Testis (tissue), 2 donors: ENCODE measurements at regions not wholly inside any gene's neighbourhood (a gene's known extent, or its start where the extent isn't known, plus 50 kb on each side); places are given as distances from the start of the nearest gene placed in this dataset.

ENCODE experiments used
- POLR2A ChIP-seq: fragments of 450-650 bp; IDR thresholded peaks from one replicate; pipeline ENCODE4 v1.6.1; 2017; ENCODE audit warnings: antibody characterized with exemption, mild to moderate bottlenecking, moderate library complexity
- TF ChIP-seq, protein P1 (sequence below), 3 experiments: fragments of 450-650 bp in 2 of 3; fragments of 200-600 bp in 1 of 3; sonication (generic) in 1 of 3; IDR thresholded peaks; one replicate each; pipeline ENCODE4 v1.5.1; 2016 to 2019; ENCODE audit warnings: antibody characterized with exemption in 3 of 3, mild to moderate bottlenecking in 2 of 3, moderate library complexity in 1 of 3

DNA sequence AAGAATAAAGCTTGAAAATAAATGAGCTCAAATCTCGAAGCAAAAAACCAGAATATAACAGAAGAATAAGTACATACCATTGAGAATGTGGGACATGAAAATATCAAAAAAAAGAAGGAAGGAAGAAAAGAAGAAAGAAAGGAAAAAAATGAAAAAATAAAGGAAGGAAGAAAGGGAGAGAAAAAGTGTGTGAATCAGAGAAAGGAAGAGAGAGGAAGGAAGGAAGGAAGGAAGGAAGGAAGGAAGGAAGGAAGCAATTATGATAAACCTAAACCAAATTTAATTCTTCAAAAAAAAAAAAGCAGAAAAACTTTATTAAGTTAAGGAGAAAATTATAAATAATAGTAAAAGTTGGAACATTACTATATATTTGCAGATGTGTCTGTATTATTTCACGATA, 949.8 kb downstream of the NLGN4X start:
- TF ChIP-seq, protein P1, sequence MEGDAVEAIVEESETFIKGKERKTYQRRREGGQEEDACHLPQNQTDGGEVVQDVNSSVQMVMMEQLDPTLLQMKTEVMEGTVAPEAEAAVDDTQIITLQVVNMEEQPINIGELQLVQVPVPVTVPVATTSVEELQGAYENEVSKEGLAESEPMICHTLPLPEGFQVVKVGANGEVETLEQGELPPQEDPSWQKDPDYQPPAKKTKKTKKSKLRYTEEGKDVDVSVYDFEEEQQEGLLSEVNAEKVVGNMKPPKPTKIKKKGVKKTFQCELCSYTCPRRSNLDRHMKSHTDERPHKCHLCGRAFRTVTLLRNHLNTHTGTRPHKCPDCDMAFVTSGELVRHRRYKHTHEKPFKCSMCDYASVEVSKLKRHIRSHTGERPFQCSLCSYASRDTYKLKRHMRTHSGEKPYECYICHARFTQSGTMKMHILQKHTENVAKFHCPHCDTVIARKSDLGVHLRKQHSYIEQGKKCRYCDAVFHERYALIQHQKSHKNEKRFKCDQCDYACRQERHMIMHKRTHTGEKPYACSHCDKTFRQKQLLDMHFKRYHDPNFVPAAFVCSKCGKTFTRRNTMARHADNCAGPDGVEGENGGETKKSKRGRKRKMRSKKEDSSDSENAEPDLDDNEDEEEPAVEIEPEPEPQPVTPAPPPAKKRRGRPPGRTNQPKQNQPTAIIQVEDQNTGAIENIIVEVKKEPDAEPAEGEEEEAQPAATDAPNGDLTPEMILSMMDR (IDR thresholded peaks at IDR 0.05): no peak
- TF ChIP-seq POLR2A: no peak
